EH (cell line): ENCODE measurements at regions not wholly inside any gene's neighbourhood (a gene's known extent, or its start where the extent isn't known, plus 50 kb on each side); places are given as distances from the start of the nearest gene placed in this dataset.
"Not testable (repeated sequence)": the region's sequence is repeated elsewhere in the genome, so short reads cannot be mapped to it uniquely, and the experiment has no call there.

ENCODE experiments used
- DNase-seq: peaks from one replicate; pipeline ENCODE4 v3.0.0-alpha.2; 2015; ENCODE audit warnings: low read depth

- not testable (repeated sequence) for DNase-seq
Measured at GRCh38 chr11:135011313-135011712, 599.3 kb upstream of the B3GAT1 start.

- DNase-seq, result no peak
Measured at GRCh38 chr11:135009125-135009524, 597.1 kb upstream of the B3GAT1 start.

- DNase-seq, result no peak
Measured at GRCh38 chr11:135008412-135008811, 596.4 kb upstream of the B3GAT1 start.

GRCh38 chr11:135008001-135008405 lies 596.0 kb upstream of the B3GAT1 start:
- DNase-seq, result no peak

- DNase-seq, result no peak
Measured at GRCh38 chr11:135006800-135007199, 594.8 kb upstream of the B3GAT1 start.

GRCh38 chr11:135004495-135004894 lies 592.5 kb upstream of the B3GAT1 start:
- no peak for DNase-seq

- DNase-seq, result no peak
Measured at GRCh38 chr11:135002236-135002635, 590.2 kb upstream of the B3GAT1 start.

- DNase-seq, result no peak
Measured at GRCh38 chr11:135001581-135001980, 589.5 kb upstream of the B3GAT1 start.

GRCh38 chr11:135001065-135001464 lies 589.0 kb upstream of the B3GAT1 start:
- not testable (repeated sequence) for DNase-seq

GRCh38 chr11:134999590-134999989 lies 587.5 kb upstream of the B3GAT1 start:
- no peak for DNase-seq

- no peak for DNase-seq
Measured at GRCh38 chr11:134997652-134998320, 585.7 kb upstream of the B3GAT1 start.

- peak; percentile 5 for DNase-seq
Measured at GRCh38 chr11:134995741-134996140, 583.7 kb upstream of the B3GAT1 start.

- peak; percentile 4 for DNase-seq
Measured at GRCh38 chr11:134994431-134994830, 582.4 kb upstream of the B3GAT1 start.

GRCh38 chr11:134993691-134994243 lies 581.7 kb upstream of the B3GAT1 start:
- DNase-seq, result no peak

- no peak for DNase-seq
Measured at GRCh38 chr11:134992981-134993380, 580.9 kb upstream of the B3GAT1 start.

GRCh38 chr11:134988495-134988894 lies 576.5 kb upstream of the B3GAT1 start:
- no peak for DNase-seq

GRCh38 chr11:134987822-134988221 lies 575.8 kb upstream of the B3GAT1 start:
- DNase-seq, result no peak

GRCh38 chr11:134987223-134987768 lies 575.3 kb upstream of the B3GAT1 start:
- DNase-seq, result no peak

- no peak for DNase-seq
Measured at GRCh38 chr11:134984421-134984820, 572.4 kb upstream of the B3GAT1 start.

GRCh38 chr11:134982432-134982831 lies 570.4 kb upstream of the B3GAT1 start:
- not testable (repeated sequence) for DNase-seq

GRCh38 chr11:134981835-134982234 lies 569.8 kb upstream of the B3GAT1 start:
- no peak for DNase-seq

GRCh38 chr11:134980819-134981710 lies 569.0 kb upstream of the B3GAT1 start:
- DNase-seq, result no peak

- DNase-seq, result not testable (repeated sequence)
Measured at GRCh38 chr11:134979089-134979457, 567.0 kb upstream of the B3GAT1 start.
